Head of caudate nucleus (tissue), 42 donors: ENCODE measurements at regions not wholly inside any gene's neighbourhood (a gene's known extent, or its start where the extent isn't known, plus 50 kb on each side); places are given as distances from the start of the nearest gene placed in this dataset.

ENCODE experiments used
- DNase-seq, 42 donors: peaks; one replicate each; pipeline versions ENCODE4 v3.0.0 to v3.0.0-alpha.2; 2020 to 2021; ENCODE audit warnings: mixed read lengths in 7 of 42
- intact Hi-C: fragments of 100-400 bp; cut with DNase I; formaldehyde crosslinking; loops from one replicate; pipeline ENCODE4 v1.15.0; 2022

DNA sequence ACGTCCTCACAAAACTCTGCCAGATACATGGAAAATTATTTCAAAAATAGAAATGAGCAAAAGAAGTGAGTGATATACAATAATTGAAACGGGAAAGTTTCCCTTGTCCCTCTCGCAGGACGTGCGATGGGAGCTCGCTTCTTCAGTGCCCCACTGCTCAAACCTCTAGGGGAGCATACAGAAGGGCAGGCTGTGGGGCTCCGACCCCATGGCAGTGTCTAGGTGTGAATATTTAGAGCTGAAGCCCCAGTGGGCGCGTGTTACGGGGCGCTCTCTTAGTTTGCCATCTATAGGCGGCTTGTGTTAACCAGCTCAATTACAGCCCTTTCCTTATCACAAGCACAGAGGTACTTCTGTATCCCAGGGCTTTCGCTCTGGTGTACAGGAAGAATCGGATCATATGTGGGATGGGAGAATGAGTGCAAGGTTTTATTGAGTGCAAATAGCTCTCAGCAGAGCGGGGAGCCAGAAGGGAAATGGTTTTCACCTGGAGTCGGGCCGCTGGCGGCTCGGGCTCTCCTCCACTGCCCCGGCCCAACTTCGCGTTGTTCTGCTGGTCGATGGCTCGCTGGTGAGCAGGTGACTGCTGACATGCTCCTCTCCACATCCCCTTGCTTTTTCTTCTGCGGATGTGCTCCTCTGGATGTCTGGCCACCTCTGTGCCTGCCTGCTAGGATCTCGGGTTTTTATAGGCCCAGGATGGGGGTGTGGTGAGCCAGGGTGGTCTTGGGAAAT lies 334.0 kb upstream of the PTPRD start:
- intact Hi-C loops: no loop called here
- DNase-seq: no peak

DNA sequence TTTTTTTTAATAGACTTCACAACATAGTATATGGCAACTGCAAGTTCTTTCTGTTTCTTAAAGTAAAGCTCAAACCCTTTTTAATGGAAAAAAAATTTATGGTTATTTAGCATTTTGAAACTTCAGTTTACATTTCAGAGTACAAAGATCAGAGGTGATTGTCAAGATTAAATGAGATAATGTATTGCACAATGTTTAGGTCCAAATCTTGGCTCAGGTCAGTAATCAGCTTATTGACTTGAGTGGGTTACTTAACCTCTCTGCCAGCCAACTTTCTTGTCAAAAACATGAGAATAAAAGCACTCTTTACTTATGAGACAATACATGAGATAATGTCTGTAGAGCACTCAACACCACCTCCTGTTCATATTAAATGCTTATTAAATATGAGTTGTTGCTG lies 345.1 kb upstream of the PTPRD start:
- no peak for DNase-seq
- intact Hi-C loops: no loop called here

DNA sequence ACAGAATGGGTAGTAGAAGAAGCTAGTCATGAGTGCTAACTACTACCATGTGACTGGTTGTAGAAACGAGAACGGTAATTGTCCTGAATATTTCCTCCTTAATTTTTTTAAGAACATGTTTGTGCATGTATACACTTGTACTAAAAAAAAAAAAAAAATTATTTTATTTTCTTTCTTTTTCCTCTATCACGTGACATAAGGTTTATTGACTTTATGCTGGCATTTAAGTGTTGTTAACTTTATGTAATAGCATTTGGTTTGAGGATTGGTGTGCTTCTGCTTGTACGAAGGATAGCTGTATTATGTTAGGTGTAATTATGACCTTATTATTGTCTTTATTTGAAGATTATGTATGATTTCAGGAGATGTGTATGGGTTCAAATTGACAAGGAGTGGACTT lies 349.1 kb upstream of the PTPRD start:
- intact Hi-C loops: no loop called here
- no peak for DNase-seq

DNA sequence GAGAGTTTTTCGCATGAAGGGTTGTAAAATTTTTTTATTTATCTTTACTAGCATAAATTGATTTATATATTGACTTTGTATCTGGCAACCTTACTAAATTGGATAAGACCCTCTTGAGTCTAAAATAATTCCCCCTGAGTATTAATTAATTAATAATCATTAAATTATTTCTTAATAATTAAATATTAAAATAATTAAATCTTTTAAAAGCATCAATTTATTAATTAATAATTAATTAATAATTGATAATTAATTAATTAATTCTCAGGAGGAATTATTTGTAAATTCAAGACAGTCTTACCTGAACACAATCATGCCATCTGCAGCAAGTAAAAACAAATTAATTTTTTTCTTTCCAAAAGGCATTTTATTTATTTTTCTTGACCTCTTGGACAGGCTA lies 370.4 kb upstream of the PTPRD start:
- intact Hi-C loops: no loop called here
- DNase-seq: no peak

DNA sequence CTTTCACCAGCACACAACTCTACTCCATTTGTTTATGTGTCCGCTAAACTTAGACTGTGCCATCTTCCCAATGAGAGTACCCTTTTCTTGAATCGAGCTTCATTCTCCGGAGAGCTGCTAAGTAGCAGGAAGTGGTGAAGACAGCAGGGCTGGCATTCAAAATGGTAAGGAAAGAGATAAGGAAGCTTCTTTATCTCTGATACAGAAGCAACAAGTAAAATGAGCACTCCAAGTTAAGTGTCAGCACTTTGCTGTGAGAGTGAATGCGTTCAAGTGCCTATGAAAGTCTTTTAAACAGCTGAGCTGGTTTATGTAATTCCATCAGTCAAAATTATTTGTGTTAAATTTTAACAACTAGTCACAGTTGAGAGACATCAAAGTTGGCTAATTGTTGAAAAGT lies 386.8 kb upstream of the PTPRD start:
- no peak for DNase-seq
- intact Hi-C loops: no loop called here

DNA sequence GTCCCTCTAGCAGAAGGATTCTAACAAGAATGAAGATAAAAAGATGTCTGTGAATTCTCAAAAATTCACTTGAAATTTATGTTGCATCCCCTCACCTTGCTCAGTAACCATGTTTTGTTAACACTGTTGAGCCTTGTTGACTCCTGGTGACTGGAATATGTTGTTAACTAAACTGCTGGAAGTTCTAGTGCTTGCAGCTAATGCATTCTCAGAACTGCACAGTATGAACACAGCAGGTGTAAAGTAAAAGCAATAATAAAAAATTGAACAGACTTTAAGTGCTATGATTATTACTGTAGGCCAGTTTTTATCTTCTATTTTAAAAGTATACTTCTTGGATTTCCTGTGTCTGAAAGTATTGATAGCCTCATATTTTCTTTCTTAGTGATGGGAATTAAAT lies 388.7 kb upstream of the PTPRD start:
- DNase-seq: no peak
- intact Hi-C loops: no loop called here

DNA sequence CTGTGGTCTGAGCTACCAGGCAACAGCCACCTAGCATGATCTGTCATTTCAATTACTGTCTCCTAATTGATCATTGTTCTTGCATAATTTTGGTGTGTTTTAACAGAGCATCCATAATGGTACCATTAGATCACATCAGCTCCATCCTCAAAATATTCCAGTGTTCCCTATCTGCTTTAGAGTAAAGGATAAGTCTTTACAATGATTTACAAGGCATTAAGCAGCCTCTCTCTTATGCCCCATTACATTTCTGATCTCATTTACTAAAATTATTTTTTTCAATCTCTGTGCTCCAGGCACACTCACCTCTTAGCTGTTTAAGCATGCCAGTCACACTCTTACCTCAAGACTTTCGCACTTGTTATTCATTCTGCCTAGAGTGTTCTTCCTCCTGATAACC lies 389.9 kb upstream of the PTPRD start:
- no peak for DNase-seq
- intact Hi-C loops: no loop called here

DNA sequence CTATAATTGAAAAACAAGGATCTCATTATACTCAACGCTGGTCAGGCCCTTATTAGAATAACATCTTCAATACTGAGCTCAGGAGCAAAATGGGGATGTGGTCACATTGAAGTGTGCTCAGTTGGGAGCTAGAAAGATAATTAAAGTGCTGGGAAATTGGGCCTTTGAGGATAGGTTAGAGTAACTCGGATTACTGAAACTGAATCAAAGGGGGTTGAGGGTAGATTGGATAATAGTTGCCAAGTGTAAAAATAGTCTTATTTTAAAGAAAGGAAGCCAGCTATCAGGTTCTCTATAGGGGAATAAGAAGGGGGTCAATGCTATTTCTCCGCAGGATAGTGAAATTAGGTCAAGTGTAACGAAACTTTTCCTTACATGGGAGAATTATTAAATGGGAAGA lies 391.0 kb upstream of the PTPRD start:
- DNase-seq: no peak
- intact Hi-C loops: no loop called here

DNA sequence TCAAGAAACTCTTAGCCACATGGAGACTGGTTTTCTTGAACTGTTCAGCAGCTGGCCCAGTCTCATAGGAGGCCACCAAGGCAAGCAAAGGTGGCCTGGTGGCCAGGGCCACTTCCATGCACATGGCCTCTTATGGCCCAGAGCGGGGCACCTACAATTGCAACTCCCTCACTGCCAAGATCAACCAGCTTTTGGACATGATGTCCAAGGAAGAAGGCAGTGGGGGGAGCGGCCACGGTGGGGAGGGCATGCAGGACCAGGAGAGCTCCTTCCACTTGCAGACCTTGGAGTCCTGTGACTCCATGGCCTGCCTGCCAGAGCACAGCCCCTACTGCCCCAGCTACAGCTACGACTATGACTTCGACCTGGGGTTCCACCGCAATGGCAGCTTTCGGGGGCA lies 398.9 kb upstream of the PTPRD start:
- intact Hi-C loops: no loop called here
- no peak for DNase-seq

DNA sequence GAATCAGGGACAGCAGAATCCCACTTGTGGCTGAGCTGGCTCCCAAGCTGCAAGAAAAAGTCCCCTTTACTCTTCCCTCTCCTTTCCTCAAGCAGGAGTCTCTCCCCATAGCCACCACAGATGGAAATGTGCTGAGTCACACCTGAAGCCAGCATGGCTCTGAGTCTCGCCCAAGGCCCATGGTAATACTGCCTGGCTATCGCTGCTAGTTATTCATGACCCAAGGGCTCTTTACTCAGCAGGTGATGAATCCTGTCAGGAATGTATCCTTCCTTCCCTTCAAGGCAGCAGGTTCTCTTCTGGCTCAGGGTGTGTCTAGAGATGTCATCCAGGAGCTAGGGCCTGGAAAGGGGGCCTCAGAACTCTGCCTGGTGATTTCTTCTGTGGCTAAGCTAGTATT lies 403.3 kb upstream of the PTPRD start:
- no peak for DNase-seq
- intact Hi-C loops: no loop called here

DNA sequence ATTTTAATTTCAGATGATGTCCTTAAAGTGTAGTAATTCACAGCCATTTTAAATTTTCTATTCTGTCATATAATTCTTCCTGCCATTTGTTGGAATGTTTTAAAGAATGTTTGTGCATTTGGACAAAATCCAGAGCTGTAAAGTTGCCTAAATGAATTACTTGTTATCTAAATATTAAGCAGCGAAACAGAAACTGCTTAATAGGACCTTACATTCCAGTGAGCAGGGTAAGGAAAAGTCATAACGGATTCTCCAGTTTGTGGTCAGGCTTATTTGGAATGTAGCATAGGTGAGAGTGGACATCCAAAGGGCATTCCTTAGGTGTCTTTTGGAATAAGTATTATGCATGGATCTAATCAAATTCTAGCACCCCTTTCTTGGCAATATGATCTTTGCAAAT lies 410.4 kb upstream of the PTPRD start:
- intact Hi-C loops: no loop called here

DNA sequence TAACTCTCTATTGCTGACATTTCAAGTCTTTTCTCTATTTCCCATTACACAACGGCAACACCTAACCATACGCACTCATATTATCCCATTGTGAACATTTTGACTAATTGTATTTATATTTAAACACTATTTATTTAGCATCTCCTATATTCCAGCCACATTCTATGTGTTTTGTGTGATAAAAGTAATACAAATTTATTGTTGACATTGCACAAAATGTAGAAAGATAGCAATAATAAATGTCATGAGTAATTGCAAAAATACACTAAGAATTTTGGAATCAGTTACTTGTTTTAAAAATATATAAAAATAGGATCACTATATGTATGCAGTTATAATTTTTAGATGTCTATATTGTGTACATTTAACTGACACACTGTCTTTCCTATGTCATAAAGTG lies 413.0 kb upstream of the PTPRD start:
- intact Hi-C loops: no loop called here
- no peak for DNase-seq

More for the DNA sequence above, 410.4 kb upstream of the PTPRD start:
- no peak for DNase-seq

DNA sequence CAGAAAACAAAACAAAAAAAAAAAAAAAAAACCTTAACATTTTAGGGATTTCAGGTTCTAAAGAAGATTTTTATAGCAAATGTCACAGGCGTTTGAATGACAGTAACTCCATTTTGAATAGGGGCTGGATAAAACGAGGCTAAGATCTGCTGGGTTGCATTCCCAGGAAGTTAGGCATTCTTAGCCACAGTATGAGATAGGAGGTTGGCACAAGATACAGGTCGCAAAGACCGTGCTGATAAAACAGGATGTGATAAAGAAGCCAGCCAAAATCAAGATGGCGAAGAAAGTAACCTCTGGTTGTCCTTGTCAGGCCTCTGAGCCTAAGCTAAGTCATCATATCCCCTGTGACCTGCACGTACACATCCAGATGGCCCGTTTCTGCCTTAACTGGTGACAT lies 425.6 kb upstream of the PTPRD start:
- intact Hi-C loops: no loop called here

DNA sequence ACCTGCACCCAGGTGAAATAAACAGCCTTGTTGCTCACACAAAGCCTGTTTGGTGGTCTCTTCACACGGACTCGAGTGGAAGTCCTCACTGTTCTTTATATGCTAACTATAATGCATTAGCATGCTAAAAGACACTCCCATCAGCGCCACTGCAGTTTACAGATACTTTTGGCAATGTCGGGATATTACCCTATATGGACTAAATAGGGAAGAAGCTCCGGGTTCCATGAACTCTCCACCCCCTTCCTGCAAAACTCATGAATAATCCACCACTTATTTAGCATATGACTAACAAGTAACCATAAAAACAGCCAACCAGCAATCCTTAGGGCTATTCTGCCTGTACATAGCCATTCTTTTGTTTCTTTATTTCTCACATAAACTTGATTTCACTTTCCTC lies 426.2 kb upstream of the PTPRD start:
- DNase-seq: no peak
- intact Hi-C loops: no loop called here

More for the DNA sequence above, 425.6 kb upstream of the PTPRD start:
- DNase-seq: no peak

DNA sequence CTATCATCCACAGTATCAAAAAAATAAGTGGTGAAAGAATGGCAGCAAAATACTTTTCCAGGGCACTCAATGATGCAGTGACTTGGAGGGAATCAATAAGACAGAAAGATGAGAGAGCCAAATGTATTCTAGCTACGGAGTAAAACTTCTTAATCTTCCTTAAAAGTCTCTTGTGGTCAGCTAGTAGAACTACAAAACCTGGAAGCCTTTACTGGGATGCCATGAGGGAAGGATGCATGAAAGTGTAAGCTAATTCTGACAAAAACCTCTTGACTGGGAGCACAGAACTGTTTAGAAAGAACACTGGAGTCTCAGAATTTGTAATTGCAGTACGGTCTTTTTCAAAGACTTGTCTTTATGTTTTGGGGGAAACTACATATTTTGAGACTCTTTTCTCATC lies 432.8 kb upstream of the PTPRD start:
- intact Hi-C loops: no loop called here
- DNase-seq: no peak

DNA sequence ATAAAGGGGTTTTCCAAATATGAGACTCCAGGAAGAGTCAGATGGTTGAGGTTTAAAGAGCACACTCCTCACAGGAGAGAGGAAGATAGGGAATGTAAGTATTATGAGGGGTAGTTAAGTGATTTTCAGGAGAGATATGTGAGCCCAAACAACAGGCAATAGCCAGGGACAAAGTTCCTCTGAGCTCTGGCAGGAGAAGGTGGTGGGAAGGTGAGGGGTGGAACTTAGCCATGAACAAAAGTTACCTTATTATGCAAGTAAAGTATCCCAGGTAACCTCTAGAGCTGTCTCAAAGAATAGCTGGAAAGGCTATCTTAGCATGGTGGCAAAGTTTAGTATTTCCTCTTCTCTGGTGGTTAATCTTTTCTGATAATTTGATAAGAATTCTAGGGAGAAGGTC lies 450.5 kb upstream of the PTPRD start:
- DNase-seq: no peak
- intact Hi-C loops: no loop called here

DNA sequence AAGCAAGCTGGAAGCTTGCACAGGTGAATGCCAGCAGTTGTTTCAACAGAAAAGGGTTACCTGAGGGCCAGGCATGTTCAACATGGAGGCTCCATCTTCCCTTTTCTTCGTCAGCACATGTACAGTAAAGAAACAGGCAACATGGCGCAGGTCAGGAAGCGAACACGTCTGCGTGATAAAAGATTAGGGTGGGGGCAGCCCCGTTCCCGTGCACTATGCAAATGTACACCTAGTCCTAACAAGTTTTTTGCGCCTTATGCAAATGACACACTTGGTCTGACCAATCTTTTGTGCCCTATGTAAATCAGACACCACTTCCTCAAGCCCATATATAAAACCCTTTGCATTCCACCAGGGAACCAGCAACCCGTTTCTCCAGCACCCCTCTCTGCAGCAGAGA lies 452.1 kb upstream of the PTPRD start:
- DNase-seq: no peak
- intact Hi-C loops: no loop called here

DNA sequence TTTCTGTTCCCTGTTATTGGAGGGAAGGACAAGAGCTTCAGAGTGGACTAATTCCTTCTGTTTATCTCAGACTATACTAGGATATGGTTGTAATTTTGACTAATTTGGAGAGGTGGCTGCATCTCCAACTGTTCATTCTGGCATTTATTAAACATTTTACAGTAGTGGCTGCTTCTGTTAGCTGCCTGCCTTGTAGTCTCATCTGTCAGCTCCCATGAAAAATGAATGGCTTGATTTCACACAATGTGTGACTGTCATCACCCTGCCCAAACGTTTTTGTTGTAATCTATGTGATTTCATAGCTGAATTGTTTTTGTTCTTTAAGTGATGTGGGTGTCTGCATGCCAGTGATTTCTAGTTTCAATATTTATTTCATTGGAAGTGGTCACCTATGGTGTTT lies 459.4 kb upstream of the PTPRD start:
- no peak for DNase-seq
- intact Hi-C loops: no loop called here

DNA sequence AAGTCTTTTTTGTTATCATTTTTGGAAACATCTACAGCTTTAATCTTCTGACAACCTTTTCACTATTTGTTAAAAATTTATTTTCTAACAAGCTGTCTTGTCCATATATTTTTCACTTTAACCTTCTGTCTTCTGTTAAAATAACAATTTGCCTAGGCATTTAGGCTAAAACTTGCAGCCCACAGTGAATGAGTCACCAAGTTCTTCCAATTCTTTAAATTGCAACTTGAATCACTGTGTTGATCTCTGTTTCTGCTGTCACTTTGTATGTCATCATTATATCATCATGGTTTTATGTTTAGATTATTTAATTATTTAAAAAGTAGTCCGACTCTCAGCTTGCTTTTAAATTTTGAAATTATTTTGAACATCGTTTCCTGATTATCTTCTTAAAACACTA lies 473.8 kb upstream of the PTPRD start:
- peak in 6 of 42 donors; percentile 16 to 47 (median 24) for DNase-seq
- intact Hi-C loops: no loop called here

DNA sequence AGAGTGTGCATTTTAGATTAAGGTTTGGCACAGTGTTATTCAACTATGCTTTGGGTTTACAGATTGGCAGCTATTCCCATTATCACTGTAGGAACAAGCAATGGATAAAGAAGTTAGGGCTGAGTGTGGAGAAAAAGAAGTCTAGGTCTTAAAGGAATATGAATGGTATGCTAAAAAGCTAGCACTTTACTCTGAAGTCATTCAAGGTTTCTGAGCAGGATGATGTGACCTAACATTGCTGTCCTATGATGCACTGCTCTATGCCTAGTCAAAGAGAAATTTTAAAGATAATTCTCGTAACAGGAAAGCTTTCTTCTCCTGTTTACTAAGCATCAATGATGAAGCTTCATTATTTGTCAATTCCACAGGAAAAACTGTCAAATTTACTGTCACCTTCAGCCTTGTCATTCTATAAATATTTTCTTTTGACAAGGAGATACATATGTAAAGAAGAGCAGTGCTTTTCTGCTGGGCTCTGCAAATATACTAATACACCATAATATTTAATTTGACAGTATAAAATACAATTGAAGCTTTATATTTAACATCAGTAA lies 476.1 kb upstream of the PTPRD start:
- intact Hi-C loops: no loop called here

DNA sequence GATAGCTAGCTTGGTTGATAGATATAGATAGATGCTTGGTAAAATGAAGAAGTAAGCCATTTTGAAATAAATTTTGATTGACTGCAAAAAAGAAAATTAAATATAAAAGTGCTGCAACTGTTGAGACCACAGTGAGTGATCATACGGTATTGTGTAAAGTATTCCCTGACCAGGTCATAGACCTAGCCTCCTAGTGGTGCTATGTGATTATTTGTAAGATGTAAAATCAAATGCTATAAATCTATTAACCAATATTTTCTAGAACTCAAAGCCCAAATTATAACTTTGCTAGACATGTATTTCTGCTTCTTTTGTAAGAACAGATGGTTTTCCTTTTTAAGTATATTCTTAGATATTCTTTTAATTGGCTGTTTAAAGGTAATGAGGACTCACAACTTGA lies 480.2 kb upstream of the PTPRD start:
- intact Hi-C loops: no loop called here
- no peak for DNase-seq

More for the DNA sequence above, 476.1 kb upstream of the PTPRD start:
- DNase-seq: no peak

DNA sequence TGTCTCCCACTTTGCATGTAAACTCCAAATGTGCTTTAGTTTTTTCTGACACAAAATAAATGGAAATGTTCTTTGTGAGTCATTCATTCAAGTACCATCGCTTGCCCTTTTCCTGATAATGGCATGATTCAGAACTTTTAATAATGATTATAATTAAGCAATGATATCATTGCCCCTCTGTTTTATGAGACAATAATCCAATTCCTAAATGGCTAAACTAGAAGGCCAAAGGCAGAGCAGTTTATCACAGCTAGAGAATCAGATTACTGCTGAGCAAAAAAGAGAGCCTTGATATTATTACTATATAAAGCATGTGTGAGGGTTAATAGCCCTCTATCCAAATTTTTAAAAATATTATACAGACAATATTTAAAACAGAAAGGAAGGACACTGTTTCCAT lies 484.2 kb upstream of the PTPRD start:
- intact Hi-C loops: no loop called here
- no peak for DNase-seq
